ENCODE measurements at regions not wholly inside any gene's neighbourhood (a gene's known extent, or its start where the extent isn't known, plus 50 kb on each side); places are given as distances from the start of the nearest gene placed in this dataset.

GRCh38 chr7:19999681-20000080 lies 217.5 kb downstream of the MACC1 start (continued):
- no peak for TF ChIP-seq RXRA (CRISPR knock-in tag; IDR thresholded peaks at IDR 0.05)
- no peak for TF ChIP-seq ZMYM2 (CRISPR knock-in tag; IDR thresholded peaks at IDR 0.05)
- TF ChIP-seq STAG1 (CRISPR knock-in tag; IDR thresholded peaks at IDR 0.05): no peak
- no peak for TF ChIP-seq SUZ12 (IDR thresholded peaks at IDR 0.05; ENCODE audit: low read depth, low read length)
- TF ChIP-seq THAP8 (CRISPR knock-in tag; IDR thresholded peaks at IDR 0.05; ENCODE audit: borderline replicate concordance): no peak
- no peak for TF ChIP-seq MEIS1 (CRISPR knock-in tag; IDR thresholded peaks at IDR 0.05; ENCODE audit: borderline replicate concordance)
- TF ChIP-seq TSC22D2 (CRISPR knock-in tag; IDR thresholded peaks at IDR 0.05; ENCODE audit: borderline replicate concordance): no peak

DNA sequence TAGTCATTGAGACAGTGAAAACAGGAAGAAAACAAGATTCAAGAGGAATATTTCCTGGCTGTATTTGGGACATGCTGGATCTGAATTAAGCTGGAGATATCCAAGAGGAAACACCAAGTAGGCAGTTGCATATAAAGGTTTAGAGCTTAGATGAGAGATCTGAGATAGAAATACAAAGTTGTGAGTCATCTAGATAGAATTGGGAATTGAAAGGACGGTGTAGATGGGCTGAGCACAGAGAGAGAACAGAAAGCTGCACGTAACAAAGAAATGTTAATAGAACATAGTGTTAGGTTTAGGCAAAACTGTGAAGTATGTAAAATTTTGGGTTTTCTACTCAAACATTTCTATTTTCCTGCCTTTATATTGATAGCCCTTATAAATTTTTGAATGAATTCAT lies 218.5 kb upstream of the TMEM196 start:
- ChIA-PET CTCF (ENCODE audit: low intra/inter-chr PET ratio, low total read pairs) (no interaction called here), POLR2A (no interaction called here)
- Histone ChIP-seq H3K79me2 (ENCODE audit: insufficient read depth, low read length) (no peaks in the 10 kb centered on the region), H3K27me3 (ENCODE audit: control insufficient read depth in 1 of 2, insufficient read depth in 2 of 2, low read length in 2 of 2) (no peaks in the 10 kb centered on the region), H4K20me1 (ENCODE audit: insufficient read depth, low read length) (no peaks in the 10 kb centered on the region), H3K36me3 (replicated peaks in 1 of 2; ENCODE audit: control insufficient read depth in 1 of 2, insufficient read depth in 2 of 2, low read length in 2 of 2) (no peaks in the 10 kb centered on the region), H3K4me1 (ENCODE audit: insufficient read depth, low read length) (no peaks in the 10 kb centered on the region), H3K27ac (ENCODE audit: extremely low read length, insufficient read depth, low read length) (no peak overlapping the region), H3K9me3 (ENCODE audit: low read length) (peaks cover 54% of the 10 kb centered on the region), H3K9ac (ENCODE audit: insufficient read depth, low read depth, low read length) (no peak overlapping the region), H3K4me3 (replicated peaks in 1 of 3; ENCODE audit: insufficient read depth in 1 of 3, low read depth in 2 of 3, low read length in 3 of 3) (no peak overlapping the region), H3K4me2 (ENCODE audit: low read depth, low read length) (no peak overlapping the region), H2AFZ (ENCODE audit: low read length) (no peak overlapping the region)
- no peak for ATAC-seq
- intact Hi-C loops (cut with micrococcal nuclease; ENCODE audit: unreplicated experiment) (no loop called here), in situ Hi-C loops (cut with HindIII; ENCODE audit: extremely low pct_ligation_motif_present, low pct_unique_long_range_greater_than_20kb) (no loop called here)
- 2% methylated on average over 2 of the region's 2 CpGs for WGBS (ENCODE audit: low lambda C conversion rate)
- FAIRE-seq: no peak
- BruUV-seq (replicated peaks): no TSS peak
- DNase-seq (ENCODE audit: low spot score): no peak
- TF ChIP-seq ZGPAT (CRISPR knock-in tag; IDR thresholded peaks at IDR 0.05): no peak
- TF ChIP-seq ZNF772 (CRISPR knock-in tag; IDR thresholded peaks at IDR 0.05): no peak
- no peak for TF ChIP-seq CREM (IDR thresholded peaks at IDR 0.05)
- TF ChIP-seq CREM (CRISPR knock-in tag; IDR thresholded peaks at IDR 0.05): no peak
- no peak for TF ChIP-seq ZNF788 (CRISPR knock-in tag; IDR thresholded peaks at IDR 0.05; ENCODE audit: borderline replicate concordance)
- no peak for TF ChIP-seq ZXDC (CRISPR knock-in tag; IDR thresholded peaks at IDR 0.05)
- TF ChIP-seq PHF20 (CRISPR knock-in tag; IDR thresholded peaks at IDR 0.05): no peak
- TF ChIP-seq RBM39 (IDR thresholded peaks at IDR 0.05; ENCODE audit: low read depth, low read length, poor library complexity, severe bottlenecking): no peak
- no peak for TF ChIP-seq ZNF550 (CRISPR knock-in tag; IDR thresholded peaks at IDR 0.05; ENCODE audit: borderline replicate concordance)
- no peak for TF ChIP-seq CCAR2 (optimal IDR thresholded peaks at IDR 0.05; ENCODE audit: low read depth, low read length)
- no peak for TF ChIP-seq GABPB1 (CRISPR knock-in tag; IDR thresholded peaks at IDR 0.05)
- TF ChIP-seq ZNF710 (CRISPR knock-in tag; IDR thresholded peaks at IDR 0.05; ENCODE audit: borderline replicate concordance): no peak

All from HepG2 (cell line).